ENCODE measurements at regions not wholly inside any gene's neighbourhood (a gene's known extent, or its start where the extent isn't known, plus 50 kb on each side); places are given as distances from the start of the nearest gene placed in this dataset.

- TF ChIP-seq, protein P1, sequence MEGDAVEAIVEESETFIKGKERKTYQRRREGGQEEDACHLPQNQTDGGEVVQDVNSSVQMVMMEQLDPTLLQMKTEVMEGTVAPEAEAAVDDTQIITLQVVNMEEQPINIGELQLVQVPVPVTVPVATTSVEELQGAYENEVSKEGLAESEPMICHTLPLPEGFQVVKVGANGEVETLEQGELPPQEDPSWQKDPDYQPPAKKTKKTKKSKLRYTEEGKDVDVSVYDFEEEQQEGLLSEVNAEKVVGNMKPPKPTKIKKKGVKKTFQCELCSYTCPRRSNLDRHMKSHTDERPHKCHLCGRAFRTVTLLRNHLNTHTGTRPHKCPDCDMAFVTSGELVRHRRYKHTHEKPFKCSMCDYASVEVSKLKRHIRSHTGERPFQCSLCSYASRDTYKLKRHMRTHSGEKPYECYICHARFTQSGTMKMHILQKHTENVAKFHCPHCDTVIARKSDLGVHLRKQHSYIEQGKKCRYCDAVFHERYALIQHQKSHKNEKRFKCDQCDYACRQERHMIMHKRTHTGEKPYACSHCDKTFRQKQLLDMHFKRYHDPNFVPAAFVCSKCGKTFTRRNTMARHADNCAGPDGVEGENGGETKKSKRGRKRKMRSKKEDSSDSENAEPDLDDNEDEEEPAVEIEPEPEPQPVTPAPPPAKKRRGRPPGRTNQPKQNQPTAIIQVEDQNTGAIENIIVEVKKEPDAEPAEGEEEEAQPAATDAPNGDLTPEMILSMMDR (IDR thresholded peaks at IDR 0.05; ENCODE audit: low read length), result no peak
- TF ChIP-seq EZH2 (IDR thresholded peaks at IDR 0.05; ENCODE audit: borderline replicate concordance, low read length), result no peak
These were observed 365.8 kb downstream of the BCAT1 start for GRCh38 chr12:24582954-24583601.
